Stimulated activated CD4-positive, alpha-beta T cell treated with anti-CD3 and anti-CD28 coated beads, Interleukin-4, amount 100 ng/mL, for 1 hour (primary cell): ENCODE measurements at regions not wholly inside any gene's neighbourhood (a gene's known extent, or its start where the extent isn't known, plus 50 kb on each side); places are given as distances from the start of the nearest gene placed in this dataset.
"Not testable (repeated sequence)": the region's sequence is repeated elsewhere in the genome, so short reads cannot be mapped to it uniquely, and the experiment has no call there.

Experiments used
- DNase-seq: peaks from one replicate; pipeline ENCODE4 v3.0.0-alpha.2; 2020

DNA sequence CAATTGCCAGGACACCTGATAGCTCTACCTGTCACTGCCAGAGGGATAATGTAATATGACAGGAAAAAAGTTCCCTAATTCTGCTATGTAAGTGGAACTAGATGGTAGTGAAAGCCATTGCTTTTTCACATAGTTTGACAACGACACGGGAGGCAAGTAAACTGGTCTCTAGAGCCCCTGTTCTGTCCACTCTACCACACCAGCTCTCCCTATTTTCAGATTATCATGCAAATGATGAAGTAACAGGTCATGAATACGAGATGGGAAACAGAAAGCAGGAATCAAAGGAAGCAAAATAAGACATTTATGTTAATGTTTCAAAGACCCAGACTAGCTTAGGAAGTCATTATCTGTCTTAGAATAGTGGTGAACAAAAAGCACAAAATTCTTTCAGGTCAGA lies 56.2 kb downstream of the TAF11L14 start:
- DNase-seq: no peak

DNA sequence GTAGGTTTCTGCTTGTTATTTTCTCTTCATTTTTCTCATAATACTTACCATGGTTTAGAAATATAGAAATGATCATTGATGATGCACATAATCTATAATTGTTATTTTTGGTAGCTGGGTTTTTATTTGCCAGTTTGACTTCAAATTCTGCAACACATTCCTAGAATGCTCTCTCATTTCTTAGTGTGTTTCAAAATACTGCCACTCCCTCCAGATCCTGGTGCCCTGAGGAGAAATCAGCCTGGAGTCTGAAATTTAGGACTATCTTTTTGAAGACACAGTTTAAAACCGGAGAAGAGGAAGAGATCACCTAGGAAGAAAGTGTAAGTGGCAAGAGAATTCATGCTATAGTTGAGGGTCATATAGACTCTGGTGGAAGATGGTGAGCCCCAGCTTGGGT lies 57.5 kb downstream of the TAF11L14 start:
- DNase-seq: no peak

DNA sequence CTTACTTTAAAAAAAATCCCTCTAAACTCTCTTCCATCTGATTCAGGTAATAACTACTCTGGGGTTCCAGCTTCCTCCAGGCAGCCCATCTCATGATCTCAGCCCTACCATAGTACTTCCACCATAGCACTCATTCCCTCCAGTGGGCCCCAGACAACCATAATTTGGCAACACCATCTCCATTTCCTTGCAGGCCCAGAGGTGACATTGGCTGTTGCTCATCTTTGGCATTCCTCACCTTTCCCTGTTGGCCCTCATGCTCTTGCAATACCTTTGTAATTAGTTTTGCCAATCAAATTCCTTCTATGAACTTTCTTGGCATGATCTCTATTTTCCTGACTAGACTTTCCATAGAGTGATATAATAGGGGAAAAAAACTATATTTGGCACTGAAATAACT lies 60.1 kb downstream of the TAF11L14 start:
- DNase-seq: no peak

DNA sequence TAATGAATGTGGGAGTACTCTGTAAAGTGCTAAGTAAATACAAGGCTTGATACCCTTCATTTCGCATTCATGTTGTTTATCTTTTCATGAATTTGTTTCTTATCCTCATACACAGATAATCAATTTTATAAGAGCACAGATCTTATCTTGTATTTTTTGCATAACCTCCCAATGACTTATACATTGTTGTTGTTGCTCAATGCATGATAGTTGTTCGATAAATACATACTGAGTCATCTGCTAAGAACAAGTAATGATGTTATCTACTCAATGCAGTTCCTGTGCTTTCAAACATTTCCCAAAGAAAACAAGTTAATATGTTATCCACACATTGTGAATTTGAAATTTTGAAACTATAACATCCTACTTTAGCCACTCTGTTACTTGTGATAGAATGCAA lies 60.7 kb downstream of the TAF11L14 start:
- no peak for DNase-seq

DNA sequence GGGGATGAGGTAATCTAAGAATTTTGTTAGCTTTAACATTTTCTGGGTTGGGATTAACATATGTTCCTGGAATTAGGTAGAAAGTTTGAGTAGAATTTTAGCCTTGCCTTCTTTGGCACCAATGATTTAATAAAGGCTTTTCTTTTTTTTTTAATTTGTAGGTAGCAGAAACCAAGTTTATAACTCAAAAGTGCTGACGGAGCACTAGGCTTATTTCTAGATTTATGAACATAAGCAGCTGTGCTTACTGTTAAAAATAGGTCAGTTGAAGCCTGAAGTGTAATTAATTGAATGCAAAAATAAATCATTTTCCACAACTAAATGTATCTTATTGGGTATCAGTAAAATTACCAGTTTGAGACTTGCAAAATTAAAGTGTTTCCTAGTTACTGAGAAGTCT lies 62.4 kb downstream of the TAF11L14 start:
- no peak for DNase-seq

DNA sequence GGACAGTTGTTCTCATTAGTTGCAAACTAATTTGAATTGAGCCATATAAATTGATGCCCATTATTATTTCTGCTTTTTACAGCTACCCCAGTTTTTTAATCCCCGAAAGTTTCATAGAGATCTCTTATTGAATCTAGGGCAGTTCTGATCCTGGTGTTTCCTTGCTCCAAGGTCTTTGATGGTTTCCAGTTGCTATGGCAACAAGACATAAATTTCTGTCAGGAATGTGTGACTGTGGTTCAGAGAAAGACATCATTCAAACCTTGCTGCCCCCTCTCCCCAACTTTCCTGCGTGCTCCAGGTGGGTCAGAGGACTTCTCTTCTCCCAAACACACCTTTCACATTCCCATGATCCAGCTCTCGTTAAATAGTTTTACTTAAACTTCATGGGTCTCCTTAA lies 63.4 kb downstream of the TAF11L14 start:
- DNase-seq: no peak

DNA sequence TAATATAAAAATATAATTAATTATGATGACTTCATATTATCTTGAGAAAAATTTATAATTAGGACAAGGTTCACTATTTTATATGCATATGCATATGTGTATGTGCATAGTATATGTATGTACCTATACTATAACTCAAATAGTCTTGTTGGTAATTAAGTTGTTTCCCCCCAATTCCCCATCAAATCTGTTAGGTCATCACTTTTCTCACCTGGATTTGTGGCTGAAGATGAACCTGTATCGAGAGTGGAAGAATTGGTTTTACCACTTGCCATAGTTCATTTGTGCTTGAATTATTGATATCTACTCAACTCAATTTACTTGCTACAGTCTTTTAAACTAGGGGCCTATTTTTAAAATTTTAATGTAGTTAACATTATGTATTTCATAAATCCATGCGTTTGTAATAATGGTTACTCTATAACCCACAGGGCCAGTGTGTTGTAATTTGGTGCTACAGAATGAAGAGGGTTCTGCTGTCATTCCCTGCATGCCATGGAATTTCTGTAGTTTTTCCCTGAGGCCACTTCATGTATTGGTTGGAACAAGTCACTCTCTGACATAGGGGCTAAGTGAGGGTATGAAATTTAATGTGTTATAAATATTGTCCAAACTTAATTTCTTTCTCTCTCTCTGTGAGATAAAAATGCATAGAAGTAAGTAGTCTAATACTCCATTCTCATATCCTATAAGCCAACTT lies 74.9 kb downstream of the TAF11L14 start:
- DNase-seq: no peak

DNA sequence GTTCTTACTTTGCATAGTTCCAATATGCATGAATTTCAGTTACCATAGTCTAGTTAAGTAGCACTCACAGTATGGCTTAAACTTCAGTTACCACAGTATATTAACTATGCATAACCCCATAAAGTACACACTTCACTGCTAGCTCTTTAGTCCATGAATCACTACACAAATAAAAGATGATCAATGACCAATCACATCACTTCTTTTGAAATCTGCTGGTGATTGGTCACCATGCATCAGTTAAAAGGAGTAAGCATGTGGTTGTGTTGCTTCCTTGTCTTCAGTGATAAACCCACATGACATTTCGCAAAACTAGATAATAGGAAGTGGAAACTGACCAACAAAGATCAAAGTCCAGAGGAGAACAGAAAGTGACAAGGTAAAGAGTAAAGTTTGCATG lies 79.0 kb downstream of the TAF11L14 start:
- no peak for DNase-seq

DNA sequence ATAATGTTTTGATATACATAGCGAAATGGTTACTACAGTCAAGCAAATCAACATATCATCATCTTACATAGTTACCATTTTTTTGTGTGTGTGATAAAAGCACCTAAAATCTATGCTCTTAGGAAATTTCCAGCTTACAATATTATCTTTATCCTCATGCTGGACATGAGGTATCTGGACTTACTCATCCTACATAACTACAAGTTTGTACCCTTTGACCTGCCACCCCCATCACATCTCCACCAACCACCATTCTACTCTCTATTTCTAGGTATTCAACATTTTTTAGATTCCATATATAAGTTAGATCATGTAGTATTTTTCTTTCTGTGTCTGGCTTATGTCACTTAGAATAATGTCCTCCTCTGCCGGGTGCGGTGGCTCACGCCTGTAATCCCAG lies 79.9 kb downstream of the TAF11L14 start:
- DNase-seq: no peak

DNA sequence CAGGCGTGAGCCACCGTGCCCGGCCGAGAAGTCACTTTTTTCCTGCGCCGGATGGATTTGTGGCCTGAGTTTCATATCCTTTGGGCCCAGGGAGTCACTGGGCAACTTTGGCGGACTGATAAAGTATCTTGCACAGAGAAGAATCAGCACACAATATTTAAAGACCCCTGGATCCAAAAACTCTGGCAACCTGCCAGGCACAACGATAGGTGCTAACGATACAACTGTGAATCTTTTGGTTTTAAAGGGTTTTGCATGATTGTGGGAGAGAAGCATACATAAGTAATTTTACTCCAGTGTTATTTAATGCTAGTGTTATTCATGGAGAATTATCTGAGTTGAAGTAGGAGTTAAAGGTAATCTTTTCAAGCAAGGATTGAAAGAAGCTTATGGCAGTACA lies 85.3 kb downstream of the TAF11L14 start:
- no peak for DNase-seq

DNA sequence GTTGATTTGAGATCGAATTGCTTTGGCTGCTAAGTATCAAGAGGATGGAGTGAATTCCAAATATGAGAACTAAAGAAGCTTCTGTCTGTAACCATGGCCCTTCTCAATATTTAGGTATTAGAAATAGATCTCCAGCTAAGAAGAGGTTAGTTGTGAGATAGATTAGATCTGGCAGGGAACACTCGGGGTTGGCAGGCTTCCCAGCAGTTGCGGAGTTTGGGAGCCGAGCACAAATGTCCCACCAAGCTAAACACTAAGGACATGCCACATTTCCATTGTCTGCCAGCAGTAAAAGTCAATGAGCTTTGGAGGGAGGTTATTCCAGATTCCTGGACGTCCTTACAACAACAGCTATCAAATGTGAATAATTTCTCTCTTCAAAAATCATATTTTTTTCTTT lies 85.8 kb downstream of the TAF11L14 start:
- DNase-seq: no peak

DNA sequence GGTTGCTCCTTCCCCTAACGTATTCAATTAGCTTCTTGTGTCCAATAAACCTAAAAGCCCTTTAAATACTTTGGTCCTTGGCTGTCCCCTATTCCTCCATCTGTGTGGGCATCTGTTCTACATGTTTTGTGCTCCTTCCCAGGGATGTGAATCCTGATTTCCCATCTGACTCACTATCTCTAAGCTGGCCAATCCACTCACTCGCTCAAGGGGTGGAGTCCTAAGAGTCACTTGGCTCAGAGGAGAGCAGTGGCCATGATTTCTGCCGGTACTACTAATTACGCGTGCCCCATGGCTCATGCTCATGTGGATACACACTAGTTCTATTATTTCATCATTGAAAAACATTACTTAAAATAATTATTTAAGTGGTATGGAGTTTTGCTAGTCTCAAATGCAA lies 89.6 kb downstream of the TAF11L14 start:
- no peak for DNase-seq

DNA sequence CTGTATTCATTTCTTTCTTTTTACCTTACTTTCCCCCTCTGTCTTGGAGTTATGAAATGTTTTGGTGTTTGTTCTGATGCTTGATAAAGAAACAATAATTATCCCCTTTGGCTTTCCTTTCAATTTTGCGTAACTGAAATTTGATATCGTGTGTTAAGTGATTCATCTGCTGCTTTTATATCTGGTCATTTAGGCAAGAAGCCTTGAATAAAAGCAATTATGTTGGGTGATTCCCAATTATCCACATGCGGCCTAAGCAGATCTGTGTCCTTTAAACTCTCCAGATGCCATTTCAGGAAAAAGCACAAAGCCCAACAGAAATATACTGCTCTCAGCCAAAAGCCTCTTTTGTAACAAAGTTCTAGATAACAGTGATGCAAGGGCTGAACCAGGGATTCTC lies 92.8 kb downstream of the TAF11L14 start:
- no peak for DNase-seq

DNA sequence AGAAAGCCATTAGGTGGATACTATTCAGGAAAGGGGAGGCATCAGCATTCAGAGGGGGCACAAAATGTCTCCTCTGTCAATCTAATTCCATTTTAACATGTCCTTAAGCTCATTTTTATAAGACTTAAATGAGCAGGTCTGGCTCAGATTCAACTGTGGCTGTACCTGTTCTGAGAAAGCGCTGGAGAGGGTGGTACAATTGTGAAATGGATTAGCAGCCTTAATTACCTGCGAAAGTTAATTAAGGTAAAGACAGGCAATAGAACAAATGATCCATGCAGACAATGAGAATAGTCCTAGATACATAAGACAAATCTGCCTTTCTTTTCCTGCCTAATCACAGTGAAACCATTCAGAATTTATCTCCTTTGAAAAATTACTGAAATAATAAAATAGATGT lies 96.2 kb downstream of the TAF11L14 start:
- DNase-seq: no peak

DNA sequence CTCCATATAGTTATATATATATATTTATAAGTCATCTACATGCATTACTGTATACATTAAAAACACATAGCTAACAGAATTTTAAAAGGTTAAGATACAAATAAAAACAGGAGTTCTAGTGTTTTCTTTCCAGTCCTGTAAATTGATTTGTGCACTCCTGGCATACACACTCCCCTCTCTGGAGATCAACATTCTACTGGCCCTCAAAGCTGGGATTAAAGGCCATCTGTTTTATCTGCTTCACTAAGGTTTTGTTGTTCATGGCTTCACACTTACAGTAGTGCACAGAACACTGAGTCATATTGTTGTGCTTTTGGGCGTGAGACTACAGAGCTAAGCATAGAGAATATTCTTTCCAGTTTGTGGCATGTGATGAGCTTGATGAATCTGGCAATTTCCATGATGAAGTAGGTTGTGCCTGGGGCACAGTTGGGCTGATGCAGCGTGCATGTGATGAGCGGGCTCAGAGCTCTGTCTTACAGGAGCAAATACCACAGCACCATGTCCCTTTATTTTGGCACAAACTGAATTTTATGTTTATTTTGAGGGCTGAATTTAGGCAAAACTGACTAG lies 98.2 kb downstream of the TAF11L14 start:
- DNase-seq: no peak

DNA sequence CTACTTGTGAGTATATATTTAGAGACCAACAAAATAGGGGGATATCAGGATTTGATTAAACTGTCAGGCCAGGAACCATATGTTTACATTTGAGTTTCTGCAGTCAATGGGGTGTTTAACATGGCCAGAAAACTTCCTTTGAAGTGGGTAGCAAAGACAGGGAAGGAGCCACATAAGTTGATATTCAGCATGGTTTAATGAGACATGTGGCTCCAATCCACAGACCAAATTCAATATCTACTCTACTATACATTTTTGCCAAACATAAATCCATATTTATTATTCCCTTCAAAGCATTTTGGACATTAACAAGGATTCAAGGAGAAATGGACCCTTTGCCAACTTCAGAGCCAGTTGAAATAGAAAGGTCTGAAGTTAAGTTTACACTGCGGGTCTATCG lies 99.8 kb downstream of the TAF11L14 start:
- no peak for DNase-seq

DNA sequence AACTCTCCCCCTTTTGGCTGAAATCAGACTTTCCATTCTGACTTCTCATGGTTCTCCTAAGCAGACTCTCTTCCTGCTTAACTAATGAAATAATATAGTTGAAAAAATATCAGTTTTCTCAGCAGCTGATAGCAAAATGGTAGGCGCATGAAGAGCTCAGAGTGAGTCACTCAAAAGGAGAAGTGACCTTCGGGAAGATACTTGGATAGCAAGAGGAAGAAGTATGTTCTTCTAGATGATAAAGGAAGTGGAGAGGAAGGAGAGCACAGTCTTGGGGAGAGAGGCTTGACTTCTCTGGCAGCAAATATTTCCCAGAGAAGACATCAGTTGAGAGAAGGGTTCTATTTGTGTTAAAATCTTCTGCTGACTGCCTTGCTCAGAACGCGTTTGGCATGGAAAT lies 101.5 kb downstream of the TAF11L14 start:
- no peak for DNase-seq

DNA sequence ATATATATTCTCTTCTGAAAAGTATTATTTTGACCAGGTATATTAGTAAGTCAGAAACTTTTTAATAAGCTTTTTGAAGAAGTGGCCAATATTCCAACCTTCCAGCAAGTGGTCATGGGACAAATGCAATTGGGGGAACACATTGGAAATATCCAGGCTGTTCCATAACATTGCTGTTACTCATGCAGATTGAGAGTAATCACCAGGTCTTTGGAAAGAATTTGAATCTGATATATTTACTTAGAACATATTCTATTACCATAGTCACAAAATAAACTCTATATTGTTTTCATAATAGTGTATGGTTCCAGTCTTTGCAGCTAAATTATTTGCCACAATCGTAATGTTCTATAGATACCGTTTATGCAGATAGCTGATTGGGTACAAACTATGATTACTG lies 102.8 kb downstream of the TAF11L14 start:
- DNase-seq: no peak

DNA sequence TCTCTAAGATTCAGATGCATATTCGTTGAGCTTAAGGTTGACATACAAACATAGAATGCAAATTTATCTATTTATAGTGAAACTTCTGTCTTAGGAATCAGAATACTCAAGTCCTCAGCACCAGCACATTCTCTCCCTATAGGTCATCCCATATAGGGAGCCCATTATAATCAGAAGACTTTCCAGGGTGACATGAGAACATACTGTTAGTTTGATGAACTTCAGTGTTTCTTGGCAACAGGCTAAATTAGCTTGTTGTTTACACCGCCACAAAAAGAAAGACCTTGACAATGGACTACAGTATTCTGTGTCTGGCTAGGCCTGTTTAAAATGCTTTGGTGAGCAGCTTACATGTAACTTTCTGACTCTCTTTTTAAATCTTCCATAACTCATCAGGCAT lies 104.2 kb downstream of the TAF11L14 start:
- no peak for DNase-seq

DNA sequence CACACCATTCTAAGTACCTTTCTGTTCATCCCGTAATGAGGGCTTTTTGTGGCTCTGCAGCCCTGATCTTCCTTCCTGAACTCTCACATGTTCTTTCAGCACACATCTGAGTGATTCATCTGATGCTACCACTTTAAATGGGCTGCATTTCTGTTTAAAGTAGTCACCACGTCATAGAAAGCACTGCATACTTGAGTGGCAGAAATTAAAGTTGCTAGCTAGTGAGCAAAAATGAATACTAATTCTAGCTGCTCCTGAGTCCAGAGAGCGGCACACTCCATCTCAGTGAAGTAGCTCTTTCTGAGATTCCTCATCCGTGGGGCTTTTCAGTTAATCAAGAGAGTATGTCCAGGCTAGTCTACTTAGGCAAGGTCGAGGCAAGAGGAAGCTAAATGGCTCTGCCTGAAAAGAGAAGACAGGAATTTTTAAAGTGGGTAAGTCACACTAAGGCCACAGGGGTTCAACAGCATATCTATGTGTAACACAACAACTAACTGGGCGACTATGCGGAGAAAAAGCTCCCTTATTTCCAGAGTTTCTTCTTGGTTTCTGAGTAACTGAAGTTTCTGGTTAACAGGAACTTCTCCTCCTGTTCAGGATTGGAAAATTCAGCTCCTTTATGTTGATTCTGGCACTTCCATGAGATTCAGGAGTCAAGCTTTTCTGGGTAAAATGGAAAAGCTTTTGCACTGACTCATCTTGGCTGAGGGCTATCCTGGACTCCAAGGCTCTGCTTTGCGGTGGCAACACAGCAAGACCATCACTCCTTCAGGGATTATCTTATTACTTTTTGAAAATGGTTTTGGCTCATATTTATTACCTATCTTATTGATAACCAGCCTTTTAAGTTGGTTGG lies 109.5 kb downstream of the TAF11L14 start:
- DNase-seq: no peak

DNA sequence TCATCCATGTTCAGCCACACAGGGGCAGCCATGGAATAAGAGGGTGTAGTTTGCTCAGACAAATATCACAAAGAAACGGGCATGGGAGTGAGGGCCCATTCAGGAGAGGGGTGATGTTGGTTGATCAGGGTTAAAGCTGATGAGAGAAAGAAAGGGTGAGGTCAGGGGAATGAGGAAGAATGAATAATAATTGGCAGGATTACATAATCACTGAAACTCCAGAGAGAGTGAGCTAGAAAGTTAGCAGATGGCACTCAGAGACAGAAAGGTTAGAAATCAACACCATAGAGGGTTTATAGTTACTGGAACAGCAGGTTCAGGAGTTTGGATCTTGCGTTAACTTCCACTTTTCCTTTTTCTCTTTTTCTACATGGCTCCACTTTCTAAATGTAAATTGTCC lies 113.9 kb downstream of the TAF11L14 start:
- DNase-seq: no peak

DNA sequence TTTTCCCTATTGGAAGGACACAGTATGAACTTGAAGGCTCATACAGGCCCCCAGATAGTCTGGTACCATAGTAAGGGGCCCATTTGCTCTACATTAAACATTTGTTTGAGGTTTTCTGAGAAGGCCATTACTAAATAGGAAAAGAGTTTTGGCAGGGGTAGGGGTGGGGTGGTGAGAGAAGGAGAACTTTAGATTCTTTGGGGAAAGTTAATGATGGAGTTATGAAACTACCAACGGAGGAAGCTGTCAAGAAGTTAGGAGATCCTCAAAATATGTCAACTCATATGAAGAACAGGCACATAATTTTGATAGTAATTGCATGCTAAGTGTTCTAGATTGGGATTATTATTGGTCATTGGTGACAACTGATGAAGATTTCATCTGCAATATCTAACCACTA lies 114.7 kb downstream of the TAF11L14 start:
- DNase-seq: no peak

DNA sequence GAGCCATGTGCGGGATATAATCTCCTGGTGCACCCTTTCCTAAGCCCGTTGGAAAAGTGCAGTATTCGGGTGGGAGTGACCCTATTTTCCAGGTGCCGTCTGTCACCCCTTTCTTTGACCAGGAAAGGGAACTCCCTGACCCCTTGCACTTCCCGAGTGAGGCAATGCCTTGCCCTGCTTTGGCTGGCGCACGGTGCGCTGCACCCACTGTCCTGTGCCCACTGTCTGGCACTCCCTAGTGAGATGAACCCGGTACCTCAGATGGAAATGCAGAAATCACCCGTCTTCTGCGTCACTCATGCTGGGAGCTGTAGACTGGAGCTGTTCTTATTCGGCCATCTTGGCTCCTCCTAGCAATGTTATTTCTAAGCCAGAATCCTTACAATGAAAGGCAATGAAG lies 121.1 kb downstream of the TAF11L14 start:
- not testable (repeated sequence) for DNase-seq

DNA sequence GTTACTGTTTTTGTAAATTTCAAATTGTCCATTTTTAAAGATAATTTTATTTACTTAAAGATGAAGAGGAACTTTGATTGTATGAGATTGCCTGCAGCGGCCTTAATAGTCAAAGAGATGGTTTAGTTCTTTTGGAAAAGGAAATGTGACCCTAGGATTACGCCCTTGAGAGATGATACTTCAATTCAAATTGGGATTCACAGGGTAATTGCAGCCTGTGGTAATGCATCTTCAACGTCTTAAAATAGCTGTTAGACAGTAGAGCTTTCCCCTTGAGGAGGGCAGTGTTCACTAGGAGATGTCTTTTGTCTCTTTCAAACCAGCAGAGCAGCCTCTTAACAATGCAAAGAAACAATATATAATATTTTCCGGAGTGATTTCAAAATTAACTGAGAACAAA lies 127.1 kb downstream of the TAF11L14 start:
- no peak for DNase-seq
